ENCODE measurements at regions not wholly inside any gene's neighbourhood (a gene's known extent, or its start where the extent isn't known, plus 50 kb on each side); places are given as distances from the start of the nearest gene placed in this dataset.

DNA sequence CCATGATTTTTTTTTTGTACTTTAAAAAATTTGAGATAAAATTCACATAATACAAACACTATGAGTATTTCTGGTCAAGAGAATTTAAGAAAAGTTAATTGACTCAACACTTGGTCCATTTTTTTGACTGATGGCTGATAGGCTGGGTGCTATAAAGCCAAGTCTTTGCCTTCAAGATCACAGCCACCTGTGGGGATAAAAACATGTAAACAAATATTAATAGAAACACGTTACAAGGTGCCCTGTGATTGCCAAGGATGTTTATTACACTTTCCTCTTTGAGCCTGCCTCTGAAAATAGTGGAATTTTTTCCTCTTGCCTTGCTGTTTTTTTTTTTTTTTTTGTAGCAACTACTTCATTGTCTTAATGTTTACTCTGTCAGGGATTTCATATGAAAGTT is 63.3 kb downstream of the FHIP1A start:
- Histone ChIP-seq H3K27me3 (ENCODE audit: control insufficient read depth, insufficient read depth, low read length) (no peaks in the 10 kb centered on the region), H3K9me3 (ENCODE audit: control insufficient read depth, insufficient read depth, low read length) (no peaks in the 10 kb centered on the region), H3K4me1 (ENCODE audit: control insufficient read depth, insufficient read depth, low read length) (no peaks in the 10 kb centered on the region), H3K36me3 (ENCODE audit: control insufficient read depth, insufficient read depth, low read length) (no peaks in the 10 kb centered on the region), H3K4me3 (ENCODE audit: low read length) (no peak overlapping the region), H3K27ac (ENCODE audit: low read length) (no peak overlapping the region)
- Mint-ChIP-seq H3K4me3 (no peak overlapping the region), H3K27ac (no peak overlapping the region), H3K27me3 (ENCODE audit: low read depth in 2 of 2) (peaks cover 0 to 7% of the 10 kb centered on the region in 2 donors), H3K9me3 (peaks cover 0 to 2% of the 10 kb centered on the region in 2 donors), H3K4me1 (no peaks in the 10 kb centered on the region), H3K36me3 (no peaks in the 10 kb centered on the region)
- DNase-seq (no peak), ATAC-seq (no peak)
- intact Hi-C loops (cut with micrococcal nuclease): no loop called here
- TF ChIP-seq CTCF (IDR thresholded peaks at IDR 0.05): no peak
- 89% methylated on average over 1 of the region's 1 CpG for WGBS (ENCODE audit: insufficient coverage)

DNA sequence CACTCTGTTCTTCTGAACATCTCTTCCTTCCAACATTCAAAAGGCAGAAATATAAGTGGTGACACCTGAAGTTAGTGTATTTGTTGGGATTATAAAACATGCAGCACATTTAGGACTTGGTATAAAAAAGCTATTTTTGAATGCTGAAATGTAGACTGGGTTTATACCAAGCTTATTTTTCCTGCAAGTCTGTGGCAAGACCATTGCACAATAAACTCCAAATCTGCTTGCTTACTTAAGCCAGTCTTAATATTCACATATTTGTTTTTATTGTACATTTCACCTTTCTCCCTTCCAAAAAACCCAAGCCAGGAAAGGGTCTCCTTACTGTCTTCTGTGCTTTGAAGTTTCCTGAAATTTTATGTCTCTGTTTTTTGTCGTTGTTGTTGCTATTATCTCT is 63.7 kb downstream of the FHIP1A start:
- H3K27ac ChIP-seq (ENCODE audit: low read length): no peak overlapping the region
- TF ChIP-seq CTCF (IDR thresholded peaks at IDR 0.05): no peak
- H3K36me3 ChIP-seq (ENCODE audit: control insufficient read depth, insufficient read depth, low read length): no peaks in the 10 kb centered on the region
- no peak overlapping the region for H3K4me3 Mint-ChIP-seq
- no peak for ATAC-seq
- WGBS (ENCODE audit: insufficient coverage): 100% methylated on average over 1 of the region's 1 CpG
- no peaks in the 10 kb centered on the region for H3K4me1 ChIP-seq (ENCODE audit: control insufficient read depth, insufficient read depth, low read length)
- no peak for DNase-seq
- no peaks in the 10 kb centered on the region for H3K9me3 ChIP-seq (ENCODE audit: control insufficient read depth, insufficient read depth, low read length)
- H3K27me3 Mint-ChIP-seq (ENCODE audit: low read depth in 2 of 2): peaks cover 0 to 7% of the 10 kb centered on the region in 2 donors
- intact Hi-C loops (cut with micrococcal nuclease): no loop called here
- peaks cover 0 to 2% of the 10 kb centered on the region in 2 donors for H3K9me3 Mint-ChIP-seq
- H3K27me3 ChIP-seq (ENCODE audit: control insufficient read depth, insufficient read depth, low read length): no peaks in the 10 kb centered on the region
- no peak overlapping the region for H3K4me3 ChIP-seq (ENCODE audit: low read length)
- no peaks in the 10 kb centered on the region for H3K4me1 Mint-ChIP-seq
- H3K36me3 Mint-ChIP-seq: no peaks in the 10 kb centered on the region
- no peak overlapping the region for H3K27ac Mint-ChIP-seq

GRCh38 chr4:151473521-151474097 is 64.6 kb downstream of the FHIP1A start:
- Mint-ChIP-seq H3K4me1 (no peaks in the 10 kb centered on the region), H3K27me3 (ENCODE audit: low read depth in 2 of 2) (peaks cover 0 to 7% of the 10 kb centered on the region in 2 donors), H3K27ac (no peak overlapping the region), H3K9me3 (peaks cover 0 to 2% of the 10 kb centered on the region in 2 donors), H3K36me3 (no peaks in the 10 kb centered on the region), H3K4me3 (no peak overlapping the region)
- no peak for ATAC-seq
- intact Hi-C loops (cut with micrococcal nuclease): no loop called here
- no peak for DNase-seq
- Histone ChIP-seq H3K27me3 (ENCODE audit: control insufficient read depth, insufficient read depth, low read length) (no peaks in the 10 kb centered on the region), H3K36me3 (ENCODE audit: control insufficient read depth, insufficient read depth, low read length) (no peaks in the 10 kb centered on the region), H3K27ac (ENCODE audit: low read length) (no peak overlapping the region), H3K9me3 (ENCODE audit: control insufficient read depth, insufficient read depth, low read length) (no peaks in the 10 kb centered on the region), H3K4me3 (ENCODE audit: low read length) (no peak overlapping the region), H3K4me1 (ENCODE audit: control insufficient read depth, insufficient read depth, low read length) (no peaks in the 10 kb centered on the region)
- TF ChIP-seq CTCF (IDR thresholded peaks at IDR 0.05): no peak

DNA sequence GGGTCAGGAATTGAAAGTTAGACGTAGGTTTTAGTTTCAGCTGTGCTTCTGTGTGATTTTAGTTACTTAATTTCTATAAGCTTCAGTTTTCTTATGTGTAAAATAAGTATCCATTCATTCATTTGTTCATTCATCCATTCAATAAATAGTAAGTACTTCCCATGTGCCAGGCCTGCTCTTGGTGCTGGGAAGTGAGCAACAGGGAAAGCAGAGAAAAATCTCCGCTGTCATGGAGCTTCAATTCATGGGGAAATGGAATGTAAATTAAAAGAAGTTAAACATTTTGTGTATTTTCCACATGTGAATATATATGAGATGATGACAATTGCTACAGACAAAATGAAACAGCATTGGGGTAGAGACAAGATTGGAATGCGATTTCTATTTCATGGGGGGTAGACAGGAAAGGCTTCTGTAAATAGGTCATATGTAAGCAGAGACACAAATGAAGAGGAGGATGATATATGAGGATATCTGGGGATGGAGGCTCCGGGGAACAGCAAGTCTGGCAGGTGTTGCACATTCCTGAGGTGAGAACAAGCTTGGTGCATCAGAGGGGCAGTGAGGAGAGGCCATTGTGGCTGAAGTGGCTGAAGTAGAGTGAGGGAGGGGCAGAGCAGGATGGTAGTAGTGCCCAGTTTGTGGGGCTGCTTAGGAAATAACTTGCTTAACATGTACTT is 66.2 kb downstream of the FHIP1A start:
- Mint-ChIP-seq H3K36me3 (no peaks in the 10 kb centered on the region), H3K27ac (no peak overlapping the region), H3K4me1 (no peaks in the 10 kb centered on the region), H3K27me3 (ENCODE audit: low read depth in 2 of 2) (peaks cover 7% of the 10 kb centered on the region in 2 donors), H3K9me3 (peaks cover 0 to 2% of the 10 kb centered on the region in 2 donors), H3K4me3 (no peak overlapping the region)
- no peak for TF ChIP-seq CTCF (IDR thresholded peaks at IDR 0.05)
- no peak for DNase-seq
- 87% methylated on average over 4 of the region's 4 CpGs for WGBS (ENCODE audit: insufficient coverage)
- Histone ChIP-seq H3K27ac (ENCODE audit: low read length) (no peak overlapping the region), H3K36me3 (ENCODE audit: control insufficient read depth, insufficient read depth, low read length) (no peaks in the 10 kb centered on the region), H3K9me3 (ENCODE audit: control insufficient read depth, insufficient read depth, low read length) (no peaks in the 10 kb centered on the region), H3K4me3 (ENCODE audit: low read length) (no peak overlapping the region), H3K4me1 (ENCODE audit: control insufficient read depth, insufficient read depth, low read length) (no peaks in the 10 kb centered on the region), H3K27me3 (ENCODE audit: control insufficient read depth, insufficient read depth, low read length) (no peaks in the 10 kb centered on the region)
- intact Hi-C loops (cut with micrococcal nuclease): no loop called here
- ATAC-seq: no peak

All from natural killer cell (primary cell).